AG04450 (cell line): ENCODE measurements at regions not wholly inside any gene's neighbourhood (a gene's known extent, or its start where the extent isn't known, plus 50 kb on each side); places are given as distances from the start of the nearest gene placed in this dataset.

Experiments used
- CTCF ChIA-PET: fragments of 300-600, 350-600 bp; formaldehyde crosslinking; extraction: SDS; loops from one replicate; lab custom pipeline; 2022; ENCODE audit warnings: antibody characterized with exemption, inconsistent platforms; lab: Charles Lee
- POLR2A ChIA-PET: fragments of 350-600 bp; formaldehyde crosslinking; extraction: SDS; loops from one replicate; lab custom pipeline; 2021; ENCODE audit warnings: antibody characterized with exemption, inconsistent platforms; lab: Yijun Ruan, JAX
- DNase-seq: peaks from one replicate; pipeline ENCODE4 v3.0.0-alpha.2; 2011; ENCODE audit warnings: low read depth, low spot score
- H3K27ac ChIP-seq: one replicate; pipeline ENCODE4 v1.5.1; 2012; ENCODE audit warnings: low read depth, low read length, control low read depth
- H3K27me3 ChIP-seq: one replicate; pipeline ENCODE4 v1.6.0; 2012; ENCODE audit warnings: low read length; ENCODE audit not compliant: control insufficient read depth, insufficient read depth
- H3K4me3 ChIP-seq: 2 replicates; pipeline ENCODE4 v1.5.1; 2011; ENCODE audit warnings: mild to moderate bottlenecking, low read depth, low read length, control low read depth
- H3K9me3 ChIP-seq: 2 replicates; pipeline ENCODE4 v1.5.1; 2012; ENCODE audit warnings: low read length; ENCODE audit not compliant: control insufficient read depth, insufficient read depth
- CTCF ChIP-seq: IDR thresholded peaks from 2 replicates; pipeline ENCODE4 v1.5.1; 2011; ENCODE audit warnings: low read depth, low read length, control low read depth, inconsistent platforms

- POLR2A ChIA-PET, result no interaction called here
- H3K27ac ChIP-seq, result no peak overlapping the region
These were observed 472.9 kb upstream of the AKR1E2 start for GRCh38 chr10:4353059-4353655.

GRCh38 chr10:4352414-4352961 is 473.5 kb upstream of the AKR1E2 start:
- ChIA-PET POLR2A (no interaction called here), CTCF (no interaction called here)
- Histone ChIP-seq H3K27me3 (no peaks in the 10 kb centered on the region), H3K9me3 (no peaks in the 10 kb centered on the region), H3K4me3 (no peak overlapping the region), H3K27ac (no peak overlapping the region)
- TF ChIP-seq CTCF, result no peak
- no peak for DNase-seq

More at GRCh38 chr10:4353059-4353655, 472.9 kb upstream of the AKR1E2 start:
- TF ChIP-seq CTCF, result no peak
- CTCF ChIA-PET, result no interaction called here
- Histone ChIP-seq H3K27me3 (no peaks in the 10 kb centered on the region), H3K4me3 (no peak overlapping the region), H3K9me3 (no peaks in the 10 kb centered on the region)
- DNase-seq, result no peak

GRCh38 chr10:4351723-4352413 is 474.1 kb upstream of the AKR1E2 start:
- Histone ChIP-seq H3K27me3 (no peaks in the 10 kb centered on the region), H3K4me3 (no peak overlapping the region), H3K27ac (no peak overlapping the region), H3K9me3 (no peaks in the 10 kb centered on the region)
- ChIA-PET CTCF (interaction anchor here (0.7 kb wide), 1 partner anchor 305 kb away, joined by 3 read pairs; no protein-coding TSS in a partner anchor), POLR2A (no interaction called here)
- no peak for TF ChIP-seq CTCF
- DNase-seq, result no peak

- Histone ChIP-seq H3K9me3 (no peaks in the 10 kb centered on the region), H3K4me3 (no peak overlapping the region), H3K27me3 (no peaks in the 10 kb centered on the region), H3K27ac (no peak overlapping the region)
- ChIA-PET CTCF (no interaction called here), POLR2A (no interaction called here)
- no peak for DNase-seq
- no peak for TF ChIP-seq CTCF
These were observed 478.6 kb upstream of the AKR1E2 start for GRCh38 chr10:4347397-4347796.
